DOHH2 (cell line): ENCODE measurements at regions not wholly inside any gene's neighbourhood (a gene's known extent, or its start where the extent isn't known, plus 50 kb on each side); places are given as distances from the start of the nearest gene placed in this dataset.

Source experiments
- EZH2phosphoT487 ChIP-seq: fragments of 200-600 bp; sonication (generic); IDR thresholded peaks from 2 replicates; pipeline ENCODE4 v1.6.1; 2017; ENCODE audit warnings: borderline replicate concordance, mild to moderate bottlenecking, antibody characterized with exemption, low read length, moderate library complexity, mixed read lengths
- TF ChIP-seq, protein P1 (sequence below): fragments of 200-600 bp; sonication (generic); IDR thresholded peaks from one replicate; pipeline ENCODE4 v1.5.1; 2014; ENCODE audit warnings: antibody characterized with exemption, mild to moderate bottlenecking, low read depth, low read length; ENCODE audit not compliant: poor library complexity, severe bottlenecking

DNA sequence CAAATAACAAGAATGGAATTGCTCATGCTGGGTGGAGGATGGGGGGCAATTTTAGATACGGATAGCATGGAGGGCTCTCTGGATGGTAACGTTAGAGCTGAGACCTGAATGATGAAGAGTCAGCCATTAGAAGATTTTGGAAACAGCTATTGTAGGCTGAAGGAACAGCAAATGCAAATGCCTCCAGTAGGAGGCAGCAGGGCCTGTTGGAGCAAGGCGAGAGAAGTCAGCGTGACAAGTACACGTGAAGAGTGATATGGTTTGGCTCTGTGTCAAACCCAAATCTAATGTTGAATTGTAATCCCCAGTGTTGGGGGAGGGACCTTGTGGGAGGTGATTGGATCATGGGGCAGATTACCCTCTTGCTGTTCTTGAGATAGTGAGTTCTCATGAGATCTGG lies 59.3 kb upstream of the SOD3 start:
- TF ChIP-seq, protein P1, sequence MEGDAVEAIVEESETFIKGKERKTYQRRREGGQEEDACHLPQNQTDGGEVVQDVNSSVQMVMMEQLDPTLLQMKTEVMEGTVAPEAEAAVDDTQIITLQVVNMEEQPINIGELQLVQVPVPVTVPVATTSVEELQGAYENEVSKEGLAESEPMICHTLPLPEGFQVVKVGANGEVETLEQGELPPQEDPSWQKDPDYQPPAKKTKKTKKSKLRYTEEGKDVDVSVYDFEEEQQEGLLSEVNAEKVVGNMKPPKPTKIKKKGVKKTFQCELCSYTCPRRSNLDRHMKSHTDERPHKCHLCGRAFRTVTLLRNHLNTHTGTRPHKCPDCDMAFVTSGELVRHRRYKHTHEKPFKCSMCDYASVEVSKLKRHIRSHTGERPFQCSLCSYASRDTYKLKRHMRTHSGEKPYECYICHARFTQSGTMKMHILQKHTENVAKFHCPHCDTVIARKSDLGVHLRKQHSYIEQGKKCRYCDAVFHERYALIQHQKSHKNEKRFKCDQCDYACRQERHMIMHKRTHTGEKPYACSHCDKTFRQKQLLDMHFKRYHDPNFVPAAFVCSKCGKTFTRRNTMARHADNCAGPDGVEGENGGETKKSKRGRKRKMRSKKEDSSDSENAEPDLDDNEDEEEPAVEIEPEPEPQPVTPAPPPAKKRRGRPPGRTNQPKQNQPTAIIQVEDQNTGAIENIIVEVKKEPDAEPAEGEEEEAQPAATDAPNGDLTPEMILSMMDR = no peak
- no peak for TF ChIP-seq EZH2phosphoT487
